ENCODE measurements at regions not wholly inside any gene's neighbourhood (a gene's known extent, or its start where the extent isn't known, plus 50 kb on each side); places are given as distances from the start of the nearest gene placed in this dataset.

GRCh38 chr5:87886164-87886563 lies 382.5 kb downstream of the TMEM161B start:
- H3K27ac ChIP-seq = no peak overlapping the region

GRCh38 chr5:87885758-87886157 lies 382.9 kb downstream of the TMEM161B start:
- TF ChIP-seq CTCF (IDR thresholded peaks at IDR 0.05) = no peak
- no peak for DNase-seq (ENCODE audit: low spot score)
- Histone ChIP-seq H3K4me3 (no peak overlapping the region), H3K27ac (no peak overlapping the region)

More at GRCh38 chr5:87886164-87886563, 382.5 kb downstream of the TMEM161B start:
- H3K4me3 ChIP-seq = no peak overlapping the region
- no peak for TF ChIP-seq CTCF (IDR thresholded peaks at IDR 0.05)
- DNase-seq (ENCODE audit: low spot score) = no peak

GRCh38 chr5:87877495-87877894 lies 391.1 kb downstream of the TMEM161B start:
- H3K4me3 ChIP-seq = no peak overlapping the region
- TF ChIP-seq CTCF (IDR thresholded peaks at IDR 0.05) = no peak
- no peak overlapping the region for H3K27ac ChIP-seq
- no peak for DNase-seq (ENCODE audit: low spot score)

- no peak for DNase-seq (ENCODE audit: low spot score)
- Histone ChIP-seq H3K27ac (no peak overlapping the region), H3K4me3 (no peak overlapping the region)
- TF ChIP-seq CTCF (IDR thresholded peaks at IDR 0.05) = no peak
Measured at GRCh38 chr5:87877023-87877422, 391.6 kb downstream of the TMEM161B start.

GRCh38 chr5:87876616-87877015 lies 392.0 kb downstream of the TMEM161B start:
- TF ChIP-seq CTCF (IDR thresholded peaks at IDR 0.05) = no peak
- DNase-seq (ENCODE audit: low spot score) = no peak
- H3K4me3 ChIP-seq = no peak overlapping the region
- H3K27ac ChIP-seq = no peak overlapping the region

- TF ChIP-seq CTCF (IDR thresholded peaks at IDR 0.05) = no peak
Measured at GRCh38 chr5:87872986-87873385, 395.7 kb downstream of the TMEM161B start.

GRCh38 chr5:87868792-87869191 lies 399.9 kb downstream of the TMEM161B start:
- DNase-seq (ENCODE audit: low spot score) = no peak
- TF ChIP-seq CTCF (IDR thresholded peaks at IDR 0.05) = no peak

More at GRCh38 chr5:87872986-87873385, 395.7 kb downstream of the TMEM161B start:
- no peak for DNase-seq (ENCODE audit: low spot score)
- H3K27ac ChIP-seq = no peak overlapping the region
- H3K4me3 ChIP-seq = no peak overlapping the region

More at GRCh38 chr5:87868792-87869191, 399.9 kb downstream of the TMEM161B start:
- Histone ChIP-seq H3K4me3 (no peak overlapping the region), H3K27ac (no peak overlapping the region)
